Ishikawa (cell line): ENCODE measurements at regions not wholly inside any gene's neighbourhood (a gene's known extent, or its start where the extent isn't known, plus 50 kb on each side); places are given as distances from the start of the nearest gene placed in this dataset.

Source experiments
- CEBPB ChIP-seq: IDR thresholded peaks from 2 replicates; pipeline ENCODE4 v1.6.1; 2012
- EGR1 ChIP-seq: IDR thresholded peaks from 2 replicates; pipeline ENCODE4 v1.6.1; 2012
- EP300 ChIP-seq: IDR thresholded peaks from 2 replicates; pipeline ENCODE4 v1.6.1; 2012; ENCODE audit warnings: borderline replicate concordance
- RAD21 ChIP-seq: IDR thresholded peaks from 2 replicates; pipeline ENCODE4 v1.6.1; 2012; ENCODE audit warnings: low read depth
- TAF1 ChIP-seq: IDR thresholded peaks from 2 replicates; pipeline ENCODE4 v1.6.1; 2012; ENCODE audit warnings: low read depth, mild to moderate bottlenecking
- TCF12 ChIP-seq: IDR thresholded peaks from 2 replicates; pipeline ENCODE4 v1.6.1; 2012; ENCODE audit warnings: low read depth
- USF1 ChIP-seq: IDR thresholded peaks from 2 replicates; pipeline ENCODE4 v1.6.1; 2012
- ZBTB7A ChIP-seq: IDR thresholded peaks from 2 replicates; pipeline ENCODE4 v1.6.1; 2012; ENCODE audit warnings: low read depth

GRCh38 chr16:87033541-87034300 lies 283.5 kb downstream of the C16orf95 start:
- TF ChIP-seq EGR1 (no peak), USF1 (no peak), ZBTB7A (no peak), CEBPB (no peak), RAD21 (no peak), EP300 (no peak), TAF1 (no peak), TCF12 (no peak)
